ENCODE measurements at regions not wholly inside any gene's neighbourhood (a gene's known extent, or its start where the extent isn't known, plus 50 kb on each side); places are given as distances from the start of the nearest gene placed in this dataset.

DNA sequence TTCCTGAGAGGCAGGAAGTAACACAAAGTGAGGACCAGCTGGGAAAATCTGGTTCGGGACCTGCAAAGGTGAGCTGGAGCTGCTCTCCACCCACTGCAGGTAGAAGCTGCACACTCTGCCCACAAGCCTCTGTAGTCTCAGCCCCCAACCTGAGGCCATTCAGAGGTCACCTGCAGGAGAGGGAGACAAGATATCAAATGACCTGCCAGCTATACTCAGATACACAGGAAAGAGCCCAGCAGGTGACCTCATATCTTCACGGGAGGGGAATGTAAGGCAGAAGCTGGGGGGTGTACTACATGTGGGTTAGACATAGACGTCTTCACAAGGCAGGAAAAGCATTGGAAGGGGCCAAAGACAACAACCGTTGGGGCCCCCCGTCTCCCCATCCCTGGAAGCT lies 86.1 kb downstream of the APIP start:
- TF ChIP-seq ZFX (IDR thresholded peaks at IDR 0.05): no peak
- TF ChIP-seq POLR2AphosphoS5 (IDR thresholded peaks at IDR 0.05; ENCODE audit: low read depth, low read length): no peak
- TF ChIP-seq, protein P1, sequence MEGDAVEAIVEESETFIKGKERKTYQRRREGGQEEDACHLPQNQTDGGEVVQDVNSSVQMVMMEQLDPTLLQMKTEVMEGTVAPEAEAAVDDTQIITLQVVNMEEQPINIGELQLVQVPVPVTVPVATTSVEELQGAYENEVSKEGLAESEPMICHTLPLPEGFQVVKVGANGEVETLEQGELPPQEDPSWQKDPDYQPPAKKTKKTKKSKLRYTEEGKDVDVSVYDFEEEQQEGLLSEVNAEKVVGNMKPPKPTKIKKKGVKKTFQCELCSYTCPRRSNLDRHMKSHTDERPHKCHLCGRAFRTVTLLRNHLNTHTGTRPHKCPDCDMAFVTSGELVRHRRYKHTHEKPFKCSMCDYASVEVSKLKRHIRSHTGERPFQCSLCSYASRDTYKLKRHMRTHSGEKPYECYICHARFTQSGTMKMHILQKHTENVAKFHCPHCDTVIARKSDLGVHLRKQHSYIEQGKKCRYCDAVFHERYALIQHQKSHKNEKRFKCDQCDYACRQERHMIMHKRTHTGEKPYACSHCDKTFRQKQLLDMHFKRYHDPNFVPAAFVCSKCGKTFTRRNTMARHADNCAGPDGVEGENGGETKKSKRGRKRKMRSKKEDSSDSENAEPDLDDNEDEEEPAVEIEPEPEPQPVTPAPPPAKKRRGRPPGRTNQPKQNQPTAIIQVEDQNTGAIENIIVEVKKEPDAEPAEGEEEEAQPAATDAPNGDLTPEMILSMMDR (IDR thresholded peaks at IDR 0.05 in 2 of 3, conservative IDR thresholded peaks at IDR 0.05 in 1 of 3; ENCODE audit: borderline replicate concordance in 1 of 3, insufficient read depth in 1 of 3, low read depth in 2 of 3, low read length in 2 of 3): no peak
- TF ChIP-seq RAD21 (IDR thresholded peaks at IDR 0.05; ENCODE audit: low read depth): no peak
- no peak for TF ChIP-seq FOSL1 (IDR thresholded peaks at IDR 0.05; ENCODE audit: low read depth)
- TF ChIP-seq POLR2A (IDR thresholded peaks at IDR 0.05; ENCODE audit: borderline replicate concordance, extremely low read depth, insufficient read depth, insufficient read length): no peak
- TF ChIP-seq MAX (IDR thresholded peaks at IDR 0.05): no peak
- no peak for TF ChIP-seq ZBTB33 (IDR thresholded peaks at IDR 0.05; ENCODE audit: extremely low read depth, insufficient replicate concordance, low read length)
- TF ChIP-seq REST (IDR thresholded peaks at IDR 0.05; ENCODE audit: low read depth): no peak
- TF ChIP-seq ATF3 (IDR thresholded peaks at IDR 0.05): no peak
- no peak for TF ChIP-seq EZH2 (IDR thresholded peaks at IDR 0.05)
- no peak for TF ChIP-seq ZNF274 (IDR thresholded peaks at IDR 0.05; ENCODE audit: low read depth, low read length)
- TF ChIP-seq EZH2phosphoT487 (IDR thresholded peaks at IDR 0.05; ENCODE audit: borderline replicate concordance): no peak
- no peak for TF ChIP-seq JUND (IDR thresholded peaks at IDR 0.05)
